PC-3 (cell line): ENCODE measurements at regions not wholly inside any gene's neighbourhood (a gene's known extent, or its start where the extent isn't known, plus 50 kb on each side); places are given as distances from the start of the nearest gene placed in this dataset.

Experiments
- ATAC-seq: fragments of 200-7000 bp; cut with Tn5 transposase; 2 replicates; pipeline ENCODE4 v1.9.1; 2020; ENCODE audit warnings: mild to moderate bottlenecking, moderate library complexity
- BruUV-seq: library from RNA; stranded (reverse); fragments of 400-500 nt; replicated peaks from 2 replicates; lab custom pipeline; 2021; lab: Mats Ljungman, UMichigan
- CTCF ChIA-PET: fragments of 300-600 bp; sonication (Branson Sonifier 250); formaldehyde crosslinking; loops from one replicate; lab custom pipeline; 2022; ENCODE audit warnings: antibody characterized with exemption; lab: Charles Lee
- POLR2A ChIA-PET: fragments of 300-600 bp; sonication (Branson Sonifier 250); formaldehyde crosslinking; loops from one replicate; lab custom pipeline; 2022; ENCODE audit warnings: antibody characterized with exemption; ENCODE audit not compliant: unreplicated experiment; lab: Charles Lee
- DNase-seq: peaks from one replicate; pipeline ENCODE4 v3.0.0-alpha.2; 2015
- H2AFZ ChIP-seq: fragments of 300-600 bp; sonication (generic); 2 replicates; pipeline ENCODE4 v1.6.0; 2016; ENCODE audit warnings: antibody characterized with exemption, low read length
- H3F3A ChIP-seq: fragments of 300-600 bp; sonication (generic); one replicate; pipeline ENCODE4 v1.6.0; 2017; ENCODE audit warnings: antibody characterized with exemption, low read length, control low read depth, mild to moderate bottlenecking; ENCODE audit not compliant: unreplicated experiment
- H3K27ac ChIP-seq: fragments of 300-600 bp; sonication (generic); 2 replicates; pipeline ENCODE4 v1.5.1; 2016; ENCODE audit warnings: mild to moderate bottlenecking, low read length
- H3K27me3 ChIP-seq: fragments of 300-600 bp; sonication (generic); 2 replicates; pipeline ENCODE4 v1.6.1; 2016; ENCODE audit warnings: low read length, mixed read lengths
- H3K36me3 ChIP-seq: fragments of 300-600 bp; sonication (generic); 2 replicates; pipeline ENCODE4 v1.6.1; 2016; ENCODE audit warnings: low read depth, mixed run types, low read length, mixed read lengths
- H3K4me1 ChIP-seq: fragments of 300-600 bp; sonication (generic); 2 replicates; pipeline ENCODE4 v1.5.1; 2016; ENCODE audit warnings: low read length; ENCODE audit not compliant: insufficient read depth
- H3K4me2 ChIP-seq: fragments of 300-600 bp; sonication (generic); 2 replicates; pipeline ENCODE4 v1.6.0; 2016; ENCODE audit warnings: low read length
- H3K4me3 ChIP-seq: fragments of 300-600 bp; sonication (generic); 2 replicates; pipeline ENCODE4 v1.5.1; 2016; ENCODE audit warnings: mild to moderate bottlenecking, low read length, mixed read lengths
- H3K79me2 ChIP-seq: fragments of 300-600 bp; sonication (generic); 2 replicates; pipeline ENCODE4 v1.6.1; 2017; ENCODE audit warnings: low read length, mixed read lengths
- H3K9ac ChIP-seq: fragments of 300-600 bp; sonication (generic); 2 replicates; pipeline ENCODE4 v1.6.0; 2016; ENCODE audit warnings: mild to moderate bottlenecking, low read length
- H3K9me2 ChIP-seq: fragments of 300-600 bp; sonication (generic); replicated peaks from 2 replicates; pipeline ENCODE4 v1.6.1; 2016; ENCODE audit warnings: mixed run types, low read length, mixed read lengths
- H3K9me3 ChIP-seq: fragments of 300-600 bp; sonication (generic); 2 replicates; pipeline ENCODE4 v1.6.1; 2016; ENCODE audit warnings: low read length, mixed read lengths
- H4K20me1 ChIP-seq: fragments of 300-600 bp; sonication (generic); 2 replicates; pipeline ENCODE4 v1.6.1; 2016; ENCODE audit warnings: low read length, mixed read lengths
- CTCF ChIP-seq: fragments of 300-600 bp; sonication (generic); conservative IDR thresholded peaks from 2 replicates; pipeline ENCODE4 v1.5.1; 2017; ENCODE audit warnings: antibody characterized with exemption, low read depth, mild to moderate bottlenecking, low read length
- EZH2 ChIP-seq: fragments of 300-600 bp; sonication (generic); IDR thresholded peaks from one replicate; pipeline ENCODE4 v1.6.1; 2017; ENCODE audit warnings: antibody characterized with exemption, mild to moderate bottlenecking, low read length; ENCODE audit not compliant: unreplicated experiment
- EZH2phosphoT487 ChIP-seq: fragments of 300-600 bp; sonication (generic); IDR thresholded peaks from 2 replicates; pipeline ENCODE4 v1.6.1; 2018; ENCODE audit warnings: mild to moderate bottlenecking, antibody characterized with exemption, low read length, borderline replicate concordance
- intact Hi-C: fragments of 100-400 bp; cut with micrococcal nuclease; formaldehyde crosslinking; loops from 2 replicates; pipeline ENCODE4 v1.9.0; 2023

GRCh38 chr11:55481416-55481815 lies 72.9 kb upstream of the OR4C15 start:
- Histone ChIP-seq H3K9ac (no peak overlapping the region), H3K36me3 (no peaks in the 10 kb centered on the region), H3K27ac (peak overlapping the region; percentile 71), H3K4me2 (no peak overlapping the region), H3K27me3 (no peaks in the 10 kb centered on the region), H4K20me1 (no peaks in the 10 kb centered on the region), H3K9me2 (no peaks in the 10 kb centered on the region), H3K9me3 (0 out of 2 replicates have a peak, but pooled peaks cover 4% of the 10 kb centered on the region), H2AFZ (no peak overlapping the region), H3F3A (no peaks in the 10 kb centered on the region), H3K79me2 (no peaks in the 10 kb centered on the region), H3K4me1 (peaks cover 8% of the 10 kb centered on the region), H3K4me3 (no peak overlapping the region)
- intact Hi-C loops: no loop called here
- DNase-seq (peak; percentile 92), ATAC-seq (peak; percentile 65)
- CTCF ChIA-PET: no interaction called here
- POLR2A ChIA-PET: no interaction called here
- BruUV-seq: no TSS peak
- TF ChIP-seq CTCF: no peak
- no peak for TF ChIP-seq EZH2
- TF ChIP-seq EZH2phosphoT487: no peak

- Histone ChIP-seq H3K4me2 (no peak overlapping the region), H3K79me2 (no peaks in the 10 kb centered on the region), H3K36me3 (no peaks in the 10 kb centered on the region), H2AFZ (no peak overlapping the region), H3K9me2 (no peaks in the 10 kb centered on the region), H4K20me1 (no peaks in the 10 kb centered on the region), H3K27me3 (no peaks in the 10 kb centered on the region), H3K27ac (no peak overlapping the region), H3F3A (no peaks in the 10 kb centered on the region), H3K9me3 (peaks cover 24% of the 10 kb centered on the region), H3K4me1 (no peaks in the 10 kb centered on the region), H3K9ac (no peak overlapping the region), H3K4me3 (no peak overlapping the region)
- ChIA-PET POLR2A (no interaction called here), CTCF (no interaction called here)
- intact Hi-C loops: no loop called here
- no TSS peak for BruUV-seq
- ATAC-seq: no peak
- DNase-seq: no peak
- TF ChIP-seq CTCF: no peak
- no peak for TF ChIP-seq EZH2
- TF ChIP-seq EZH2phosphoT487: no peak
Observed at GRCh38 chr11:55497068-55497467, 57.2 kb upstream of the OR4C15 start.

GRCh38 chr11:55501014-55501413 lies 53.3 kb upstream of the OR4C15 start:
- H3K79me2 ChIP-seq: no peaks in the 10 kb centered on the region
- H4K20me1 ChIP-seq: no peaks in the 10 kb centered on the region
- TF ChIP-seq EZH2phosphoT487 (no peak), EZH2 (no peak), CTCF (no peak)
- POLR2A ChIA-PET: no interaction called here
- H2AFZ ChIP-seq: no peak overlapping the region
- CTCF ChIA-PET: no interaction called here
- no peak for ATAC-seq
- no peak for DNase-seq
- no peaks in the 10 kb centered on the region for H3K27me3 ChIP-seq
- intact Hi-C loops: no loop called here
- H3K36me3 ChIP-seq: no peaks in the 10 kb centered on the region
- no peak overlapping the region for H3K4me2 ChIP-seq
- H3K9me3 ChIP-seq: peaks cover 8% of the 10 kb centered on the region
- H3F3A ChIP-seq: no peaks in the 10 kb centered on the region
- no TSS peak for BruUV-seq
- no peaks in the 10 kb centered on the region for H3K9me2 ChIP-seq
- H3K27ac ChIP-seq: no peak overlapping the region
- H3K4me1 ChIP-seq: no peaks in the 10 kb centered on the region
- no peak overlapping the region for H3K9ac ChIP-seq
- H3K4me3 ChIP-seq: no peak overlapping the region
